ENCODE measurements at regions not wholly inside any gene's neighbourhood (a gene's known extent, or its start where the extent isn't known, plus 50 kb on each side); places are given as distances from the start of the nearest gene placed in this dataset.

- H3K18ac ChIP-seq (ENCODE audit: extremely low read depth, low read length) = no peak overlapping the region
- H3K36me3 ChIP-seq (ENCODE audit: control insufficient read depth in 2 of 4, insufficient read depth in 4 of 4, low read length in 3 of 4) = no peaks in the 10 kb centered on the region
- H3K56ac ChIP-seq (replicated peaks; ENCODE audit: insufficient read length, low read depth, low read length) = no peak overlapping the region
- H2AK5ac ChIP-seq (ENCODE audit: low read depth, low read length) = no peak overlapping the region
- no peak overlapping the region for H2BK15ac ChIP-seq (ENCODE audit: low read length)
- no peaks in the 10 kb centered on the region for H4K20me1 ChIP-seq (replicated peaks in 1 of 2; ENCODE audit: control insufficient read depth in 1 of 2, insufficient read depth in 2 of 2, low read length in 2 of 2)
- H3K4me1 ChIP-seq (replicated peaks in 1 of 4; ENCODE audit: control insufficient read depth in 3 of 4, insufficient read depth in 4 of 4, low read length in 3 of 4) = peaks cover 0 to 6% (median 3%) of the 10 kb centered on the region in 4 experiments; a peak in 1 of 7 replicates
- no peak overlapping the region for H4K91ac ChIP-seq (replicated peaks; ENCODE audit: insufficient read length, low read length)
- 81% methylated on average over 2 of the region's 2 CpGs; no CpG with 5 or more reads in 1 of the 2 experiments for WGBS, 2 experiments (ENCODE audit: extremely low coverage in 1 of 2, insufficient coverage in 1 of 2, insufficient read length in 1 of 2, insufficient replicate concordance in 2 of 2, low coverage in 1 of 2, low lambda C conversion rate in 2 of 2, missing lambda C conversion rate in 1 of 2)
- no peak overlapping the region for H2BK5ac ChIP-seq (ENCODE audit: low read depth, low read length)
- H2BK12ac ChIP-seq (ENCODE audit: low read depth, low read length) = no peak overlapping the region
- no peak overlapping the region for H3K4me3 ChIP-seq (ENCODE audit: extremely low read depth in 1 of 4, insufficient read depth in 2 of 4, low read depth in 3 of 4, low read length in 4 of 4)
- DNase-seq (ENCODE audit: low read depth in 1 of 2, low spot score in 2 of 2) (no peak), FAIRE-seq (no peak)
- H3K14ac ChIP-seq (ENCODE audit: insufficient read length) = no peak overlapping the region
- no peaks in the 10 kb centered on the region for H3K79me1 ChIP-seq (ENCODE audit: low read depth, low read length)
- CTCF ChIA-PET (ENCODE audit: partially characterized antibody) = interaction anchor here (0.6 to 1.1 kb wide), 5 partner anchors 143 to 482 kb away, joined by 3 read pairs; no protein-coding TSS in a partner anchor
- no peaks in the 10 kb centered on the region for H3K27me3 ChIP-seq (replicated peaks in 1 of 4; ENCODE audit: control insufficient read depth in 3 of 4, extremely low read depth in 1 of 4, insufficient read depth in 3 of 4, low read length in 3 of 4)
- H4K5ac ChIP-seq (ENCODE audit: insufficient read length, low read depth, low read length) = no peak overlapping the region
- H3K27ac ChIP-seq (ENCODE audit: low read depth, low read length) = no peak overlapping the region
- no peaks in the 10 kb centered on the region for H3K23me2 ChIP-seq (ENCODE audit: low read depth, low read length)
- no peak overlapping the region for H3K4ac ChIP-seq (replicated peaks; ENCODE audit: insufficient read length, low read depth, low read length)
- H3K9ac ChIP-seq (replicated peaks in 1 of 4; ENCODE audit: extremely low read depth in 1 of 4, low read depth in 3 of 4, low read length in 3 of 4) = no peak overlapping the region
- H3K79me2 ChIP-seq (ENCODE audit: control insufficient read depth in 1 of 2, insufficient read depth in 2 of 2, low read length in 2 of 2) = no peaks in the 10 kb centered on the region
- H2BK20ac ChIP-seq (ENCODE audit: low read length) = no peak overlapping the region
- no peak overlapping the region for H3K23ac ChIP-seq (ENCODE audit: insufficient read length)
- H4K8ac ChIP-seq (ENCODE audit: extremely low read depth, insufficient read depth, low read length) = no peak overlapping the region
- no peak overlapping the region for H2BK120ac ChIP-seq (replicated peaks; ENCODE audit: low read depth, low read length)
- POLR2A ChIA-PET (ENCODE audit: partially characterized antibody) = no interaction called here
- no peaks in the 10 kb centered on the region for H3K9me3 ChIP-seq (ENCODE audit: insufficient read depth in 2 of 2, low read depth in 1 of 2, low read length in 1 of 2)
- H2AFZ ChIP-seq (ENCODE audit: low read length) = no peak overlapping the region
- H3K4me2 ChIP-seq (ENCODE audit: insufficient read depth in 1 of 2, low read depth in 2 of 2, low read length in 2 of 2) = no peak overlapping the region
- TF ChIP-seq TBP (IDR thresholded peaks at IDR 0.05; ENCODE audit: low read depth, low read length) = no peak
- no peak for TF ChIP-seq CHD1 (IDR thresholded peaks at IDR 0.05; ENCODE audit: low read depth, low read length)
- no peak for TF ChIP-seq GABPA (IDR thresholded peaks at IDR 0.05; ENCODE audit: borderline replicate concordance, insufficient read depth, low read length)
- no peak for TF ChIP-seq POU5F1 (IDR thresholded peaks at IDR 0.05; ENCODE audit: low read depth, low read length)
- TF ChIP-seq RAD21 (IDR thresholded peaks at IDR 0.05 in 1 of 2, conservative IDR thresholded peaks at IDR 0.05 in 1 of 2; ENCODE audit: low read depth in 2 of 2, low read length in 2 of 2) = no peak
- TF ChIP-seq SUZ12 (IDR thresholded peaks at IDR 0.05; ENCODE audit: low read length) = no peak
- TF ChIP-seq SAP30 (IDR thresholded peaks at IDR 0.05; ENCODE audit: insufficient read depth, insufficient replicate concordance, low read length) = no peak
- no peak for TF ChIP-seq CEBPB (IDR thresholded peaks at IDR 0.05; ENCODE audit: low read depth, low read length)
- TF ChIP-seq SP2 (IDR thresholded peaks at IDR 0.05; ENCODE audit: low read length) = no peak
- no peak for TF ChIP-seq ASH2L (IDR thresholded peaks at IDR 0.05; ENCODE audit: low read length)
- TF ChIP-seq EZH2 (IDR thresholded peaks at IDR 0.05; ENCODE audit: low read depth, low read length, severe bottlenecking) = no peak
- no peak for TF ChIP-seq EP300 (IDR thresholded peaks at IDR 0.05; ENCODE audit: borderline replicate concordance in 1 of 2, low read depth in 2 of 2, low read length in 2 of 2)
Observed at GRCh38 chr10:23870651-23871610, 338.0 kb upstream of the KIAA1217 start.
